ENCODE measurements at regions not wholly inside any gene's neighbourhood (a gene's known extent, or its start where the extent isn't known, plus 50 kb on each side); places are given as distances from the start of the nearest gene placed in this dataset.

DNA sequence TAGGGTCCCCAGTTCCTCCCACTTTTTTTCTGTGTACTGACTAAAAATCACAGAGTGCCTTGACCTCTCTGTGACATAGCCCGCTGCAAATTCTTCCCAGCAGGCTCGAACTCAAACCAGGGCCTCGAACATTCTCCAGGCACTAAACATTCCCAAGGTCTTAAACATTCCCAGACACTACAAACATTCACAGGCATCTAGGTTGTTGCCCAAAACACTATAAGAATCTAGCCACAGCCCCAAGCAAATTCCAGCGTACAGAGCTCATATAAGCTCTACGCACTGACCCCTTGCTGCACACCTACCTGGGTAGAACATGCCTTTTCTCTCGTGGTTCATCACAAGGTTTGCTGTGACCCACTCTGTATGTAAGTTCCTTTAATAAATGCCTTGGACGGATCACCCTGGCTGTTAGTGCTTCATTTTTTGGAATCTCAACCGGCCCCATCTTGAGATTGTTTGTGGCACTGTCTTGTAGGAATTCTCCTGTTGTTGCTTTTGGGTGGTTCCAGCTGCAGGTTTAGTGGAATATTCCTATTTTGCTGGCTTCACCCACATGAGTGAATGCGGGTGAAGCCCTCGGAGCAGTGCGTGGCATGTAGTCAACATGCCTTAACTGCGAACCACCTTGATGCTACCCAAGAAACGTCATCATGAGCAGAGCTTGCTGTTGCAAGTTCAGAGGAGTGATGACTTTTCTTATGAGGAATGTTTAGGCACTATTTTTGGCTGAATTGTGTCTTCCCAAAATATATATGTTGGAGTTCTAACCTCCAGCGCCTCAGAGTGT, 230.0 kb downstream of the HS3ST1 start:
- no peak overlapping the region for H3K23ac ChIP-seq (ENCODE audit: low read depth, low read length)
- no peaks in the 10 kb centered on the region for H3K9me1 ChIP-seq (ENCODE audit: insufficient read depth, low read length)
- DNase-seq (no peak), ATAC-seq (ENCODE audit: low read depth) (no peak)
- H3K14ac ChIP-seq (replicated peaks; ENCODE audit: low read depth, low read length), result no peak overlapping the region
- no peak overlapping the region for H2AK5ac ChIP-seq (ENCODE audit: low read depth, low read length)
- H3K27me3 ChIP-seq (ENCODE audit: control insufficient read depth, insufficient read depth, low read length), result no peaks in the 10 kb centered on the region
- no peak overlapping the region for H4K91ac ChIP-seq (ENCODE audit: insufficient read depth, low read depth, low read length)
- H2BK5ac ChIP-seq (ENCODE audit: low read depth, low read length, poor library complexity, severe bottlenecking), result no peak overlapping the region
- no peak overlapping the region for H4K5ac ChIP-seq (ENCODE audit: low read depth, low read length)
- intact Hi-C loops (cut with micrococcal nuclease) (no loop called here), in situ Hi-C loops (cut with MboI; ENCODE audit: low sequenced_read_pairs) (no loop called here), dilution Hi-C loops (cut with HindIII; ENCODE audit: low sequenced_read_pairs, unreplicated experiment) (no loop called here)
- peaks cover 2% of the 10 kb centered on the region; the same call in 1 of the 2 replicates for H3K9me3 ChIP-seq (ENCODE audit: control insufficient read depth, insufficient read depth, low read length)
- no peaks in the 10 kb centered on the region for H4K20me1 ChIP-seq (ENCODE audit: insufficient read depth, low read length)
- H3K27ac ChIP-seq (ENCODE audit: insufficient read depth, low read length), result no peak overlapping the region
- TF ChIP-seq MXI1 (IDR thresholded peaks at IDR 0.05; ENCODE audit: borderline replicate concordance, low read depth, low read length) (no peak), CEBPB (IDR thresholded peaks at IDR 0.05; ENCODE audit: low read depth, low read length) (no peak), NFE2L2 (IDR thresholded peaks at IDR 0.05; ENCODE audit: low read depth, low read length) (no peak), BHLHE40 (IDR thresholded peaks at IDR 0.05; ENCODE audit: low read depth, low read length) (no peak), SMC3 (IDR thresholded peaks at IDR 0.05; ENCODE audit: low read depth, low read length) (no peak), RAD21 (IDR thresholded peaks at IDR 0.05; ENCODE audit: low read length) (no peak), RCOR1 (IDR thresholded peaks at IDR 0.05; ENCODE audit: insufficient replicate concordance, low read length) (no peak), ELK1 (IDR thresholded peaks at IDR 0.05; ENCODE audit: borderline replicate concordance, low read depth, low read length) (no peak), POLR2A (IDR thresholded peaks at IDR 0.05; ENCODE audit: low read depth, low read length) (no peak)
- TF ChIP-seq, protein P1, sequence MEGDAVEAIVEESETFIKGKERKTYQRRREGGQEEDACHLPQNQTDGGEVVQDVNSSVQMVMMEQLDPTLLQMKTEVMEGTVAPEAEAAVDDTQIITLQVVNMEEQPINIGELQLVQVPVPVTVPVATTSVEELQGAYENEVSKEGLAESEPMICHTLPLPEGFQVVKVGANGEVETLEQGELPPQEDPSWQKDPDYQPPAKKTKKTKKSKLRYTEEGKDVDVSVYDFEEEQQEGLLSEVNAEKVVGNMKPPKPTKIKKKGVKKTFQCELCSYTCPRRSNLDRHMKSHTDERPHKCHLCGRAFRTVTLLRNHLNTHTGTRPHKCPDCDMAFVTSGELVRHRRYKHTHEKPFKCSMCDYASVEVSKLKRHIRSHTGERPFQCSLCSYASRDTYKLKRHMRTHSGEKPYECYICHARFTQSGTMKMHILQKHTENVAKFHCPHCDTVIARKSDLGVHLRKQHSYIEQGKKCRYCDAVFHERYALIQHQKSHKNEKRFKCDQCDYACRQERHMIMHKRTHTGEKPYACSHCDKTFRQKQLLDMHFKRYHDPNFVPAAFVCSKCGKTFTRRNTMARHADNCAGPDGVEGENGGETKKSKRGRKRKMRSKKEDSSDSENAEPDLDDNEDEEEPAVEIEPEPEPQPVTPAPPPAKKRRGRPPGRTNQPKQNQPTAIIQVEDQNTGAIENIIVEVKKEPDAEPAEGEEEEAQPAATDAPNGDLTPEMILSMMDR (conservative IDR thresholded peaks at IDR 0.05; ENCODE audit: low read depth, low read length), result no peak
- TF ChIP-seq, protein P2, sequence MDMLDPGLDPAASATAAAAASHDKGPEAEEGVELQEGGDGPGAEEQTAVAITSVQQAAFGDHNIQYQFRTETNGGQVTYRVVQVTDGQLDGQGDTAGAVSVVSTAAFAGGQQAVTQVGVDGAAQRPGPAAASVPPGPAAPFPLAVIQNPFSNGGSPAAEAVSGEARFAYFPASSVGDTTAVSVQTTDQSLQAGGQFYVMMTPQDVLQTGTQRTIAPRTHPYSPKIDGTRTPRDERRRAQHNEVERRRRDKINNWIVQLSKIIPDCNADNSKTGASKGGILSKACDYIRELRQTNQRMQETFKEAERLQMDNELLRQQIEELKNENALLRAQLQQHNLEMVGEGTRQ (IDR thresholded peaks at IDR 0.05; ENCODE audit: low read depth, low read length), result no peak
- no peak overlapping the region for H2BK120ac ChIP-seq (ENCODE audit: low read depth, low read length)
- H4K8ac ChIP-seq (ENCODE audit: low read depth in 2 of 2, low read length in 2 of 2), result no peak overlapping the region
- 84% methylated on average over 5 of the region's 14 CpGs; no CpG with 5 or more reads in 1 of the 2 experiments for WGBS, 2 experiments (ENCODE audit: extremely low coverage in 2 of 2, insufficient read length in 1 of 2)
- H3K56ac ChIP-seq (ENCODE audit: extremely low read depth, insufficient read depth, low read length), result no peak overlapping the region
- POLR2A ChIA-PET (ENCODE audit: unreplicated experiment), result no interaction called here
- no peak overlapping the region for H2BK20ac ChIP-seq (ENCODE audit: low read depth, low read length)
- CTCF ChIA-PET, result no interaction called here
- H3K9ac ChIP-seq (ENCODE audit: low read depth, low read length), result no peak overlapping the region
- no peak overlapping the region for H2AK9ac ChIP-seq (replicated peaks; ENCODE audit: low read depth, low read length, poor library complexity)
- no TSS peak for BruUV-seq (replicated peaks)
- H3K36me3 ChIP-seq (ENCODE audit: control insufficient read depth, insufficient read depth, low read length), result no peaks in the 10 kb centered on the region
- no peaks in the 10 kb centered on the region for H3K79me1 ChIP-seq (ENCODE audit: low read depth in 1 of 2, low read length in 2 of 2)
- H3K4me3 ChIP-seq (ENCODE audit: insufficient read depth, low read depth, low read length), result no peak overlapping the region
- no peak overlapping the region for H2BK15ac ChIP-seq (ENCODE audit: low read depth, low read length)
- peak overlapping the region; percentile 10 for H2AFZ ChIP-seq (replicated peaks; ENCODE audit: low read length, poor library complexity)
- no peak overlapping the region for H3K4ac ChIP-seq (ENCODE audit: low read depth, low read length)
- no peak overlapping the region for H3K4me2 ChIP-seq (ENCODE audit: low read depth, low read length)
- H3K4me1 ChIP-seq (ENCODE audit: control insufficient read depth, insufficient read depth, low read length), result no peaks in the 10 kb centered on the region
- H3K18ac ChIP-seq (ENCODE audit: low read depth, low read length), result no peak overlapping the region

All from IMR-90 (cell line).